NT2/D1 (cell line): ENCODE measurements at regions not wholly inside any gene's neighbourhood (a gene's known extent, or its start where the extent isn't known, plus 50 kb on each side); places are given as distances from the start of the nearest gene placed in this dataset.

Source experiments
- SUZ12 ChIP-seq: IDR thresholded peaks from 2 replicates; pipeline ENCODE4 v1.6.1; 2011; ENCODE audit not compliant: insufficient read length, insufficient read depth; ENCODE audit errors: extremely low read depth
- YY1 ChIP-seq: IDR thresholded peaks from 2 replicates; pipeline ENCODE4 v1.6.1; 2011; ENCODE audit not compliant: insufficient read length, insufficient read depth

GRCh38 chr20:40775561-40776146, 86.6 kb upstream of the MAFB start:
- no peak for TF ChIP-seq SUZ12
- TF ChIP-seq YY1, result no peak
